Nephron progenitor cell (in vitro differentiated cells): ENCODE measurements at regions not wholly inside any gene's neighbourhood (a gene's known extent, or its start where the extent isn't known, plus 50 kb on each side); places are given as distances from the start of the nearest gene placed in this dataset.
A peak's percentile ranks its signal among the peaks of the same experiment; 100 is the strongest.
"Not testable (repeated sequence)": the region's sequence is repeated elsewhere in the genome, so short reads cannot be mapped to it uniquely, and the experiment has no call there.

ENCODE experiments used
- DNase-seq: peaks from one replicate; pipeline ENCODE4 v3.0.0; 2021
- H3K27ac Mint-ChIP-seq: 2 replicates; pipeline ENCODE4 v1.8.0; 2021; ENCODE audit warnings: mild to moderate bottlenecking, moderate library complexity, mixed read lengths
- H3K27me3 Mint-ChIP-seq: 2 replicates; pipeline ENCODE4 v1.8.0; 2021; ENCODE audit warnings: mild to moderate bottlenecking, low read depth, mixed read lengths; ENCODE audit not compliant: poor library complexity
- H3K36me3 Mint-ChIP-seq: 2 replicates; pipeline ENCODE4 v1.8.0; 2021; ENCODE audit warnings: low read depth, mixed read lengths
- H3K4me1 Mint-ChIP-seq: 2 replicates; pipeline ENCODE4 v1.8.0; 2021; ENCODE audit warnings: mixed read lengths
- H3K4me3 Mint-ChIP-seq: 2 replicates; pipeline ENCODE4 v1.8.0; 2021; ENCODE audit warnings: mild to moderate bottlenecking, moderate library complexity, mixed read lengths
- H3K9me3 Mint-ChIP-seq: 2 replicates; pipeline ENCODE4 v1.8.0; 2021; ENCODE audit warnings: mild to moderate bottlenecking, moderate library complexity, mixed read lengths
- TF ChIP-seq, protein P1 (sequence below): fragments of 200-600 bp; sonication (generic); IDR thresholded peaks from 2 replicates; pipeline ENCODE4 v1.5.0; 2021; ENCODE audit warnings: antibody characterized with exemption

DNA sequence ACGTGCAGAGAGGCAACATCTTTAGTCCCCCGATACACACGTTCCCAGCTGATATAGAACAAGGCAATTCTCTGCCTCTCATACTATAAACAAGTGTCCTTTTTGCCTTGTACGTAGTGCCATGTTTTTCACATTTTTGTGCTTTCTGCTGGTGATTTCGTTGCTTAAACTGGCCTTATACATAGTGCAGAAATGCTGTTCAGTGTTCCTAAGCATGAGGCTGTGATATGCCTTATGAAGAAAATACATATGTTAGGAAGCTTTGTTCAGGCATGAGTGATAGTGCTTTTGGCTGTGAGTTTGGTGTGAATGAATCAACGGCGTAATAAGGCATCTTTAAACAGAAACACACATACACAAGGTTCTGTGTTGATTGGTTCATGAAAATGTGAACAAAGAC, 77.2 kb downstream of the KATNIP start:
- no peaks in the 10 kb centered on the region for H3K9me3 Mint-ChIP-seq
- peaks cover 5% of the 10 kb centered on the region for H3K36me3 Mint-ChIP-seq
- DNase-seq = no peak
- H3K27ac Mint-ChIP-seq = no peak overlapping the region
- H3K4me3 Mint-ChIP-seq = no peak overlapping the region
- TF ChIP-seq, protein P1, sequence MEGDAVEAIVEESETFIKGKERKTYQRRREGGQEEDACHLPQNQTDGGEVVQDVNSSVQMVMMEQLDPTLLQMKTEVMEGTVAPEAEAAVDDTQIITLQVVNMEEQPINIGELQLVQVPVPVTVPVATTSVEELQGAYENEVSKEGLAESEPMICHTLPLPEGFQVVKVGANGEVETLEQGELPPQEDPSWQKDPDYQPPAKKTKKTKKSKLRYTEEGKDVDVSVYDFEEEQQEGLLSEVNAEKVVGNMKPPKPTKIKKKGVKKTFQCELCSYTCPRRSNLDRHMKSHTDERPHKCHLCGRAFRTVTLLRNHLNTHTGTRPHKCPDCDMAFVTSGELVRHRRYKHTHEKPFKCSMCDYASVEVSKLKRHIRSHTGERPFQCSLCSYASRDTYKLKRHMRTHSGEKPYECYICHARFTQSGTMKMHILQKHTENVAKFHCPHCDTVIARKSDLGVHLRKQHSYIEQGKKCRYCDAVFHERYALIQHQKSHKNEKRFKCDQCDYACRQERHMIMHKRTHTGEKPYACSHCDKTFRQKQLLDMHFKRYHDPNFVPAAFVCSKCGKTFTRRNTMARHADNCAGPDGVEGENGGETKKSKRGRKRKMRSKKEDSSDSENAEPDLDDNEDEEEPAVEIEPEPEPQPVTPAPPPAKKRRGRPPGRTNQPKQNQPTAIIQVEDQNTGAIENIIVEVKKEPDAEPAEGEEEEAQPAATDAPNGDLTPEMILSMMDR = no peak
- H3K4me1 Mint-ChIP-seq = peaks cover 36% of the 10 kb centered on the region
- H3K27me3 Mint-ChIP-seq = peaks cover 6% of the 10 kb centered on the region

DNA sequence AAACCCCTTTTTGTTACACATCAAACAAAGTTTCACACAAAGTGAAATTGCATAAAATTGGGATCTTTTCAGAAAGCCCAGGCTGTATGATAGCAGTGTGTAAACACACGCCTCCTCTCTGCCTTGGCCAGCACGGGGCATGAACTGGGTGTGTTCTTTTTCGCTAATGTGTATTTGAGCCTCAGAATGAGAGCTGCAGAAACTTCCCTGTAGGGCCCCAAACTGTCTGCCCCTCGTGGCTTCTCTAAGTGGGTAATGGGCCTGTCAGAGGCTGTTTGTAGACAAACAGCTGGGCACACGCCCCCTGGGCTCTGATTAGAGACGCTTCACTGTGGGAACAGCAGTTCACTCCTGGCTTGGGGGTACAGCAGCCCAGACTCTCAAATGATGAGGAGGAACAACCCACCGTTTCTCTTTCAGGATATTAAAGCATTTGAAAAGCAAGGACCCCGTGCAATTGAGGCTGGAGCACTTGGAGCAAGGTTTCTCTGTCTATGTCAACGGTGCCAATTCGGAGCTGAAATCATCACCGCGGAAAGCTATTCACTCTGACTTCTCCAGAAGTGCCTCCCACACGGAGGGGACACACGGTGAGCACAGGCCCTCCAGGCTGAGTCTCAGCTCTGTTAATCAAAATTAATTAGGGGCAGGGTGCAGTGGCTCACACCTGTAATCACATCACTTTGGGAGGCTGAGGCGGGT, 78.4 kb downstream of the KATNIP start:
- Mint-ChIP-seq H3K36me3 (peaks cover 9% of the 10 kb centered on the region), H3K4me1 (peaks cover 36% of the 10 kb centered on the region), H3K9me3 (no peaks in the 10 kb centered on the region), H3K4me3 (no peak overlapping the region), H3K27ac (peak overlapping the region; percentile 66), H3K27me3 (peaks cover 6% of the 10 kb centered on the region)
- TF ChIP-seq, protein P1 = no peak
- no peak for DNase-seq

DNA sequence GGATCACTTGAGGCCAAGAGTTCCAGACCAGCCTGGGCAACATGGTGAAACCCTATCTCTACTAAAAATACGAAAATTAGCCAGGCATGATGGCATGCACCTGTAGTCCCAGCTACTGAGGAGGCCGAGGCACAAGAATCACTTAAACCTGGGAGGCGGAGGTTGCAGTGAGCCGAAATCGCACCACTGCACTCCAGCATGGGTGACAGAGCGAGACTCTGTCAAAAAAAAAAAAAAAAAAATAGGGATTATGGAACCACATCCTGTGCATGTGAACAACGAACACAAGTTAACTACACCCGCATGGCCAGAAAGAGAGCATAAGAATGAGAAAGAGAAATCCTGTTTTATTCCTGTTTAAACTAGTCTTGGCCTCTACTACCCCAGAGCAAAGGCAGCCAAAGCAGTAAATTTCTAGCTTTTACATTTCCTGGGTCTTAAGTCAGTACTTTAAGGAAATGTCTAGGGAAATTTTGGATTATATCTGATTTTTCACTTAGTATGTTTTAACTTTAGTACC, 79.1 kb downstream of the KATNIP start:
- H3K27ac Mint-ChIP-seq, H3K4me3 Mint-ChIP-seq, H3K36me3 Mint-ChIP-seq, H3K9me3 Mint-ChIP-seq, DNase-seq, H3K27me3 Mint-ChIP-seq: not testable (repeated sequence)
- peaks cover 36% of the 10 kb centered on the region for H3K4me1 Mint-ChIP-seq

DNA sequence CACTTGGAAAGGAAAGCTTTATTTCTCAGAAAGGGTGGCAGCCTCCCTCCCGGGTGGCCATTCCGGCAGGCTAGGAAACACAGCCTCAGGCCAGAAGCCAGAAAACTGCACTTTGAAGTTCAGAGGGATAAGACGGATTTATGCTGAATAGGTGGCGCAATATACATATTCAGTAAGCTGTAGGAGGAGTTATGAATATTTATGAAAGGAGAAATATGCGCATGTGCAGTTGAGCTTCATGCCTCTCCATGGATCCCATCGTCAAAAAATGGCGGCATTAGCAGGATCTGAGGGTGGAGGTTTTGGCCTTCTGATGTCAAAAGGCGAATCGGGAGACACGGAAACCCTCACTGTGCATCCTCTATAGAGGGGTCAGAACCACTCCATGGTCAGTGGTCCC, 82.3 kb downstream of the KATNIP start:
- Mint-ChIP-seq H3K27me3 (peaks cover 5% of the 10 kb centered on the region), H3K4me1 (peaks cover 39% of the 10 kb centered on the region), H3K9me3 (no peaks in the 10 kb centered on the region), H3K4me3 (no peak overlapping the region), H3K27ac (no peak overlapping the region), H3K36me3 (peaks cover 9% of the 10 kb centered on the region)
- DNase-seq = no peak
- TF ChIP-seq, protein P1 = no peak

DNA sequence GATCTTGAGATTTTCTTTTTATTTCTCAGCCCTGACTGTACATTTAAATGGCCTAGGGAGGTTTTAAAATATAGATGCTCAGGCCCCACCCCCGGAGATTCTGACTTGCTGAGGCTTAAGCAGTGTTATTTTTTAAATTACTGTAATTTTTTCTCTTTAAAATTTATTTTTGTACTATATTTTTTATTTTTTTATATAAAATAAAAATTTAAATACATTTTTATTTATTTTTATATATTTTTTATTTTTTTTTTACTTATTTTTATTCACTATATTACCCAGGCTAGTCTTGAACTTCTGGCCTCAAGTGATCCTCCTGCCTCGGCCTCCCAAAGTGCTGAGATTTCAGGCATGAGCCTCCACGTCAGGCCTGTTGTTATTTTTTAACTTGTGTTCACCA, 83.3 kb downstream of the KATNIP start:
- Mint-ChIP-seq H3K27ac (no peak overlapping the region), H3K27me3 (peaks cover 7% of the 10 kb centered on the region), H3K36me3 (peaks cover 9% of the 10 kb centered on the region), H3K4me3 (no peak overlapping the region), H3K9me3 (no peaks in the 10 kb centered on the region), H3K4me1 (peaks cover 40% of the 10 kb centered on the region)
- DNase-seq = no peak
- TF ChIP-seq, protein P1 = no peak

DNA sequence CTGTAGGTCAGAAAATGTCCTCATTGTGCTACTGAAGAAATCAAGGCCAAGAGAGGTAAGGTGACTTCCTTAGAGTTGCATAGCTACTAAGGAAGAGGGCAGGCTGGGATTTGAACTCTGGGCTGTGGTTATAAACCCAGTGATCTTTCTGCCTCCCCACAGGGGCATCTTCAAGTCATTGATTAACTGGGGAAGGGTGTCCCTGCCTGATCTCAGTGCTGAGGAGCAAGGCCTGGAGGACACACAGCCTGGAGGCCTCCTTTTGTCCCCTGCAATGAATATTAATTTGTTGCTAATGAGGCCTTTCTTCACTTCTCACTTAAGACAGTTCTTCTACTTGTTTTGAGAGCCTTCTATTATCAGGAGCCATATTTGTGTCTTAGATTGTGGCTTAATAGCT, 83.8 kb downstream of the KATNIP start:
- Mint-ChIP-seq H3K4me3 (no peak overlapping the region), H3K36me3 (peaks cover 9% of the 10 kb centered on the region), H3K27ac (no peak overlapping the region), H3K27me3 (peaks cover 6% of the 10 kb centered on the region), H3K9me3 (no peaks in the 10 kb centered on the region), H3K4me1 (peaks cover 37% of the 10 kb centered on the region)
- TF ChIP-seq, protein P1 = no peak
- DNase-seq = no peak
